Kidney (tissue), 13 donors: ENCODE measurements at regions not wholly inside any gene's neighbourhood (a gene's known extent, or its start where the extent isn't known, plus 50 kb on each side); places are given as distances from the start of the nearest gene placed in this dataset.

ENCODE experiments used
- DNase-seq, 5 donors: peaks; one replicate each; pipeline ENCODE4 v3.0.0-alpha.2; 2013 to 2020
- FAIRE-seq: peaks from 2 replicates; lab custom pipeline; 2012; peaks lifted over from hg19 to GRCh38; lab: Jason Lieb, UNC
- H3K27ac ChIP-seq, 2 donors: one replicate each; pipeline ENCODE4 v1.7.0; 2013; ENCODE audit warnings: low read depth in 2 of 2, low read length in 2 of 2, inconsistent platforms in 1 of 2
- H3K27me3 ChIP-seq: one replicate; pipeline ENCODE4 v1.7.1; 2013; ENCODE audit warnings: low read length, inconsistent platforms; ENCODE audit not compliant: control insufficient read depth, insufficient read depth
- H3K36me3 ChIP-seq, 3 donors: one replicate each; pipeline versions ENCODE4 v1.7.0 to v1.7.1; 2013; ENCODE audit warnings: low read length in 3 of 3, control low read depth in 1 of 3, inconsistent platforms in 1 of 3; ENCODE audit not compliant: insufficient read depth in 3 of 3, control insufficient read depth in 2 of 3
- H3K4me1 ChIP-seq, 3 donors: one replicate each; pipeline versions ENCODE4 v1.7.0 to v1.7.1; 2013; ENCODE audit warnings: low read length in 3 of 3, inconsistent platforms in 1 of 3, low read depth in 1 of 3; ENCODE audit not compliant: control insufficient read depth in 2 of 3, insufficient read depth in 2 of 3
- H3K4me3 ChIP-seq, 3 donors: one replicate each; pipeline versions ENCODE4 v1.7.0 to v1.8.1; 2013; ENCODE audit warnings: low read length in 3 of 3, control low read depth in 1 of 3, inconsistent platforms in 1 of 3
- H3K9ac ChIP-seq, 3 donors: one replicate each; pipeline versions ENCODE4 v1.7.0 to v1.7.1; 2013; ENCODE audit warnings: low read length in 3 of 3, control low read depth in 1 of 3, inconsistent platforms in 1 of 3
- H3K9me3 ChIP-seq, 3 donors: one replicate each; pipeline versions ENCODE4 v1.7.0 to v1.7.1; 2013; ENCODE audit warnings: low read length in 3 of 3, control low read depth in 1 of 3, inconsistent platforms in 1 of 3; ENCODE audit not compliant: control insufficient read depth in 2 of 3, insufficient read depth in 1 of 3
- intact Hi-C: fragments of 100-400 bp; cut with DNase I; formaldehyde crosslinking; loops from one replicate; pipeline ENCODE4 v1.11.1; 2022
- TF ChIP-seq, protein P1 (sequence below): IDR thresholded peaks from 3 replicates; pipeline ENCODE4 v1.5.1; 2012; ENCODE audit warnings: mild to moderate bottlenecking, moderate library complexity, borderline replicate concordance; ENCODE audit not compliant: insufficient read depth; ENCODE audit errors: extremely low read depth
- donor health status: control.
- donor health status: control.
- donor health status: control.
- donor health status: control.
- donor health status: control.
- donor health status: DM: yes; HTN: yes; CAD: no.
- donor health status: Normal renal cell carcinoma (clear cell type).

DNA sequence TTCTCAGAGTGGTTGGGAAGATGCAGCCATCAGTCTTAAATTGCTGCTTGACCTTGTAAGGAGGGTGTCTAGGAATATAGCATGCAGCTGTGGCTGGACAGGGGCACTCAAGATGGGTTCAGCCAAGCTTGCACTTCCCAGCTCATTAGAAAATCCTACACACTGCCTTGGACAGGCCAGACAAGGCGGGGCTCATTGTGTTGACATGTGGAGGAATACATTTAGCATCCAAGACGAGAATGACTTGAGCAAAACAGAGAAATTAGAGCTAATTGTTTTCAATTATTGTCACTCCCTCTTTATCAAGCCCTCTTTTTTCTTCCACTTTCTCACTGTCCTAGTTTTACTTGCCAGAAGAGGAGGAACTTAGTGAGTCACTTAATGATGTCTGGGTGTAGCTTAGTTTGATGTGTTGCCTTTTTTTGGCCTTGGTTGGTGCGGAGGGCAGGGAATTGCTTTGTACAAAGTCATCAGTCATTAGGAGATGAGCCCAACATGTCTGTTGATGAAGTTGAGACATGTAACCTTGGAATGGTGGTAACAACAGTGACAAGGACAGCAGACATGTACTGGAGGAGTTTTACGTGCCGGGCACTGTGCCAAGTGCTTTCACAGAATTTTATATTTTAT is 1219.3 kb upstream of the WWC1 start:
- Histone ChIP-seq H3K4me1 (no peaks in the 10 kb centered on the region), H3K9ac (no peak overlapping the region), H3K4me3 (no peak overlapping the region), H3K9me3 (no peaks in the 10 kb centered on the region), H3K36me3 (no peaks in the 10 kb centered on the region), H3K27ac (no peak overlapping the region), H3K27me3 (no peaks in the 10 kb centered on the region)
- intact Hi-C loops, result no loop called here
- FAIRE-seq, result no peak
- TF ChIP-seq, protein P1, sequence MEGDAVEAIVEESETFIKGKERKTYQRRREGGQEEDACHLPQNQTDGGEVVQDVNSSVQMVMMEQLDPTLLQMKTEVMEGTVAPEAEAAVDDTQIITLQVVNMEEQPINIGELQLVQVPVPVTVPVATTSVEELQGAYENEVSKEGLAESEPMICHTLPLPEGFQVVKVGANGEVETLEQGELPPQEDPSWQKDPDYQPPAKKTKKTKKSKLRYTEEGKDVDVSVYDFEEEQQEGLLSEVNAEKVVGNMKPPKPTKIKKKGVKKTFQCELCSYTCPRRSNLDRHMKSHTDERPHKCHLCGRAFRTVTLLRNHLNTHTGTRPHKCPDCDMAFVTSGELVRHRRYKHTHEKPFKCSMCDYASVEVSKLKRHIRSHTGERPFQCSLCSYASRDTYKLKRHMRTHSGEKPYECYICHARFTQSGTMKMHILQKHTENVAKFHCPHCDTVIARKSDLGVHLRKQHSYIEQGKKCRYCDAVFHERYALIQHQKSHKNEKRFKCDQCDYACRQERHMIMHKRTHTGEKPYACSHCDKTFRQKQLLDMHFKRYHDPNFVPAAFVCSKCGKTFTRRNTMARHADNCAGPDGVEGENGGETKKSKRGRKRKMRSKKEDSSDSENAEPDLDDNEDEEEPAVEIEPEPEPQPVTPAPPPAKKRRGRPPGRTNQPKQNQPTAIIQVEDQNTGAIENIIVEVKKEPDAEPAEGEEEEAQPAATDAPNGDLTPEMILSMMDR, result no peak
- no peak for DNase-seq

DNA sequence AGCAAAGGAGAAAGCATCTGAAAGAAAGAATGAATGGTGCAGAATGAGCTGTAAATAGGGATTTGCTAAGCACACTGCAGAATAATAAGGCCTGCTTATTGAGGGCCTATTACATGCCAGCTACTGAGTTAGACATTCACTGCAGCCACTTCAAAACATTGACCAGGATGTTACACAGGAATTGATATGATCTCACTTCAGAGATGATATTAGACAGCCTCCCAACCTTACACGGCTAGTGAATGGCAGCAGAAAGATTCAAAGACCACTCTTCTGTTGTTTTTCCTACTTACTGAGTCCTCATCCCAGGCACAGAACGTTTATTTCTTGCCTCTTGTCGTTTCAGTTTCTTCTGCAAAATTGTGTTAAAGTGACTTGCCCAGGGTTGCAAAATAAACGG is 1209.9 kb upstream of the WWC1 start:
- Histone ChIP-seq H3K9me3 (no peaks in the 10 kb centered on the region), H3K4me3 (no peak overlapping the region), H3K27ac (no peak overlapping the region), H3K27me3 (no peaks in the 10 kb centered on the region), H3K9ac (no peak overlapping the region), H3K36me3 (no peaks in the 10 kb centered on the region), H3K4me1 (no peaks in the 10 kb centered on the region)
- intact Hi-C loops, result no loop called here
- FAIRE-seq (no peak), DNase-seq (no peak)
- TF ChIP-seq, protein P1, result no peak

DNA sequence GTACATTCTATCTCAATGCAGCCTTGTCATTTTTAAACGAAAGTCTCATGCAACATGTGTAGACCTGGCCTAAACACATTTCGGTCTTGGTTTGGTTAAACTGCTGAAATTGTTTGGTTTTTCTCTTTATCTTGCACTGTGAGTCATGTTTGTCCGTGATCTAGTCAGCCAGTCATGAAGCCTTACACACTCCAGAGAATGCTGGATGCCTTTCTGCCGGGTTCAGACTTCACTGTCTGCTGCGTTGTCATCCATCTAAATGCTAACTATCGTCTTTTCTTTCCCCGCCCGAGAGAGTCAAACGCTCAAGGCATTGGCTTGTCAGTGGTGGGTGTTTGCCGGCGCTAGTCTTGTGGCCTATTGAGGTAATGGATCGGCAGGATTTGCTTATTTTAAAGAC is 1194.6 kb upstream of the WWC1 start:
- H3K4me3 ChIP-seq, result no peak overlapping the region
- DNase-seq, result no peak
- no peak overlapping the region for H3K9ac ChIP-seq
- no peak overlapping the region for H3K27ac ChIP-seq
- no peak for FAIRE-seq
- H3K27me3 ChIP-seq, result no peaks in the 10 kb centered on the region
- H3K36me3 ChIP-seq, result no peaks in the 10 kb centered on the region
- TF ChIP-seq, protein P1, result no peak
- intact Hi-C loops, result no loop called here
- no peaks in the 10 kb centered on the region for H3K9me3 ChIP-seq
- no peaks in the 10 kb centered on the region for H3K4me1 ChIP-seq

DNA sequence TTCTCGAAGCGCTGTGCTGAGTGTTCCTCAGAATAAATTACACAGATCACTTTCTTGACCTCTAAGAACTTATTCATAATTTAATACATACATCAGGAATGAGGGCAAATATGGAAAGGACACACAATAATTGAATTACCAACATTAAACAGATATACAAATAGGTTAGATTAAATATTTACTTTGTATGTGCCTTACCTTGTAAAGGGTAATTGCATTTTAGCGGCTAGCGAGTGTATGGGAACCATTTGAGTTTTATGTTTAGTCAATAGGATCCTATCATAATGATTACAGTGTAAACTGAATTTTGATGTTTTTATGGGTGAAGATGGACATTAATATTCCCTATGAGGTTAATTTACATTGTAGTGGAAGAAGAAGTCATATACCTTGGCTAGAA is 1187.1 kb upstream of the WWC1 start:
- Histone ChIP-seq H3K27me3 (no peaks in the 10 kb centered on the region), H3K4me3 (no peak overlapping the region), H3K27ac (no peak overlapping the region), H3K9me3 (no peaks in the 10 kb centered on the region), H3K36me3 (no peaks in the 10 kb centered on the region), H3K4me1 (no peaks in the 10 kb centered on the region), H3K9ac (no peak overlapping the region)
- DNase-seq, result no peak
- no peak for FAIRE-seq
- intact Hi-C loops, result no loop called here
- TF ChIP-seq, protein P1, result no peak
